Caco-2 (cell line): ENCODE measurements at regions not wholly inside any gene's neighbourhood (a gene's known extent, or its start where the extent isn't known, plus 50 kb on each side); places are given as distances from the start of the nearest gene placed in this dataset.
A peak's percentile ranks its signal among the peaks of the same experiment; 100 is the strongest.
"Not testable (repeated sequence)": the region's sequence is repeated elsewhere in the genome, so short reads cannot be mapped to it uniquely, and the experiment has no call there.

Experiments
- BruUV-seq: library from RNA; stranded (reverse); fragments of 400-500 nt; replicated peaks from 2 replicates; lab custom pipeline; 2021; lab: Mats Ljungman, UMichigan
- CTCF ChIA-PET: fragments of 300-600 bp; sonication (Branson Sonifier 250); formaldehyde crosslinking; loops from one replicate; lab custom pipeline; 2022; ENCODE audit warnings: antibody characterized with exemption; lab: Charles Lee
- POLR2A ChIA-PET: fragments of 300-600 bp; sonication (Branson Sonifier 250); formaldehyde crosslinking; loops from one replicate; lab custom pipeline; 2022; ENCODE audit warnings: antibody characterized with exemption; lab: Charles Lee
- DNase-seq, 2 experiments: peaks; one replicate each; pipeline versions ENCODE4 v3.0.0 to v3.0.0-alpha.2; 2020 to 2022
- H3K27me3 ChIP-seq: replicated peaks from 2 replicates; pipeline ENCODE4 v1.6.0; 2011; ENCODE audit warnings: low read length; ENCODE audit not compliant: control insufficient read depth, insufficient read depth
- H3K36me3 ChIP-seq: 2 replicates; pipeline ENCODE4 v1.5.1; 2011; ENCODE audit warnings: low read length; ENCODE audit not compliant: control insufficient read depth, insufficient read depth
- H3K4me1 ChIP-seq: fragments of 250-450 bp; sonication (Bioruptor Pico); 2 replicates; pipeline ENCODE4 v1.5.1; 2020; ENCODE audit warnings: mild to moderate bottlenecking
- H3K4me3 ChIP-seq: 2 replicates; pipeline ENCODE4 v1.5.1; 2011; ENCODE audit warnings: low read depth, mild to moderate bottlenecking, control low read depth, low read length
- H3K9me3 ChIP-seq: fragments of 250-450 bp; sonication (Bioruptor Pico); 2 replicates; pipeline ENCODE4 v1.5.1; 2020; ENCODE audit warnings: mild to moderate bottlenecking, moderate library complexity
- H3K27ac Mint-ChIP-seq: one replicate; pipeline ENCODE4 v1.8.0; 2022; ENCODE audit warnings: mixed read lengths; ENCODE audit not compliant: unreplicated experiment
- H3K27me3 Mint-ChIP-seq: one replicate; pipeline ENCODE4 v1.8.0; 2022; ENCODE audit warnings: mixed read lengths; ENCODE audit not compliant: insufficient read depth, unreplicated experiment
- H3K36me3 Mint-ChIP-seq: one replicate; pipeline ENCODE4 v1.8.0; 2022; ENCODE audit warnings: mild to moderate bottlenecking, mixed read lengths; ENCODE audit not compliant: insufficient read depth, unreplicated experiment
- H3K4me1 Mint-ChIP-seq: one replicate; pipeline ENCODE4 v1.8.0; 2022; ENCODE audit warnings: low read depth, mixed read lengths; ENCODE audit not compliant: unreplicated experiment
- H3K4me3 Mint-ChIP-seq: one replicate; pipeline ENCODE4 v1.8.0; 2022; ENCODE audit warnings: mild to moderate bottlenecking, moderate library complexity, mixed read lengths; ENCODE audit not compliant: unreplicated experiment
- H3K9me3 Mint-ChIP-seq: one replicate; pipeline ENCODE4 v1.8.0; 2022; ENCODE audit warnings: mixed read lengths; ENCODE audit not compliant: unreplicated experiment
- CTCF ChIP-seq, 2 experiments: fragments of 200-600 bp in 1 of 2; IDR thresholded peaks; 1 replicate in 1 of 2; 2 replicates in 1 of 2; pipeline versions ENCODE4 v1.5.1 to v1.8.0; 2011 to 2022; ENCODE audit warnings: antibody characterized with exemption in 1 of 2, control low read depth in 1 of 2, inconsistent platforms in 1 of 2, low read depth in 1 of 2, low read length in 1 of 2, mild to moderate bottlenecking in 1 of 2, moderate library complexity in 1 of 2; ENCODE audit not compliant: insufficient read depth in 1 of 2, severe bottlenecking in 1 of 2, unreplicated experiment in 1 of 2
- intact Hi-C: fragments of 100-400 bp; cut with micrococcal nuclease; formaldehyde crosslinking; loops from one replicate; pipeline ENCODE4 v1.10.0; 2022; ENCODE audit not compliant: unreplicated experiment

- Histone ChIP-seq H3K4me3 (no peak overlapping the region), H3K9me3 (no peaks in the 10 kb centered on the region; the same call in 1 of the 2 replicates), H3K4me1 (no peaks in the 10 kb centered on the region), H3K27me3 (no peaks in the 10 kb centered on the region), H3K36me3 (no peaks in the 10 kb centered on the region)
- no peaks in the 10 kb centered on the region for H3K4me1 Mint-ChIP-seq
- H3K9me3 Mint-ChIP-seq, result peaks cover 15% of the 10 kb centered on the region
- peaks cover 19% of the 10 kb centered on the region for H3K27me3 Mint-ChIP-seq
- no TSS peak for BruUV-seq
- no peaks in the 10 kb centered on the region for H3K36me3 Mint-ChIP-seq
- no peak for TF ChIP-seq CTCF (IDR thresholded peaks at IDR 0.05; ENCODE audit: insufficient read depth in 1 of 2, low read depth in 1 of 2, low read length in 1 of 2, severe bottlenecking in 1 of 2, unreplicated experiment in 1 of 2)
- no peak overlapping the region for H3K27ac Mint-ChIP-seq
- no peak for DNase-seq
- ChIA-PET POLR2A (no interaction called here), CTCF (no interaction called here)
- intact Hi-C loops, result no loop called here
- no peak overlapping the region for H3K4me3 Mint-ChIP-seq
Observed at GRCh38 chr20:5464901-5465603, 145.8 kb downstream of the GPCPD1 start.

- TF ChIP-seq CTCF (IDR thresholded peaks at IDR 0.05; ENCODE audit: insufficient read depth in 1 of 2, low read depth in 1 of 2, low read length in 1 of 2, severe bottlenecking in 1 of 2, unreplicated experiment in 1 of 2), result no peak
- Histone ChIP-seq H3K9me3 (no peaks in the 10 kb centered on the region; the same call in 1 of the 2 replicates), H3K36me3 (no peaks in the 10 kb centered on the region), H3K4me3 (no peak overlapping the region), H3K4me1 (no peaks in the 10 kb centered on the region), H3K27me3 (no peaks in the 10 kb centered on the region)
- intact Hi-C loops, result no loop called here
- Mint-ChIP-seq H3K36me3 (no peaks in the 10 kb centered on the region), H3K27me3 (peaks cover 22% of the 10 kb centered on the region), H3K4me1 (no peaks in the 10 kb centered on the region), H3K4me3 (no peak overlapping the region), H3K27ac (no peak overlapping the region), H3K9me3 (peaks cover 17% of the 10 kb centered on the region)
- BruUV-seq, result no TSS peak
- ChIA-PET POLR2A (no interaction called here), CTCF (no interaction called here)
- DNase-seq, result no peak
Observed at GRCh38 chr20:5463007-5463686, 146.4 kb upstream of the PROKR2 start.

- H3K36me3 ChIP-seq, H3K9me3 Mint-ChIP-seq, H3K4me1 Mint-ChIP-seq, BruUV-seq, H3K4me3 ChIP-seq, H3K4me1 ChIP-seq, H3K9me3 ChIP-seq, H3K27me3 ChIP-seq, CTCF ChIA-PET, H3K4me3 Mint-ChIP-seq, H3K27ac Mint-ChIP-seq, H3K36me3 Mint-ChIP-seq, POLR2A ChIA-PET, intact Hi-C loops, H3K27me3 Mint-ChIP-seq: not testable (repeated sequence)
- DNase-seq, result peak in 1 of 2 experiments; percentile 20
Observed at GRCh38 chr20:5453745-5454144, 137.0 kb upstream of the PROKR2 start.

GRCh38 chr20:5453316-5453715, 136.6 kb upstream of the PROKR2 start:
- H3K4me3 ChIP-seq, H3K9me3 ChIP-seq, intact Hi-C loops, BruUV-seq, CTCF ChIA-PET, POLR2A ChIA-PET, H3K27me3 Mint-ChIP-seq, H3K36me3 Mint-ChIP-seq, H3K27ac Mint-ChIP-seq, H3K4me1 ChIP-seq, DNase-seq, H3K4me1 Mint-ChIP-seq, H3K9me3 Mint-ChIP-seq, H3K27me3 ChIP-seq, H3K4me3 Mint-ChIP-seq, H3K36me3 ChIP-seq: not testable (repeated sequence)

GRCh38 chr20:5452691-5453090, 135.9 kb upstream of the PROKR2 start:
- H3K9me3 ChIP-seq, POLR2A ChIA-PET, H3K36me3 Mint-ChIP-seq, H3K4me1 Mint-ChIP-seq, BruUV-seq, DNase-seq, H3K27me3 ChIP-seq, H3K36me3 ChIP-seq, H3K4me3 ChIP-seq, H3K9me3 Mint-ChIP-seq, H3K27ac Mint-ChIP-seq, H3K4me1 ChIP-seq, H3K27me3 Mint-ChIP-seq, intact Hi-C loops, CTCF ChIA-PET, H3K4me3 Mint-ChIP-seq: not testable (repeated sequence)
